GM12878 (cell line): ENCODE measurements at regions not wholly inside any gene's neighbourhood (a gene's known extent, or its start where the extent isn't known, plus 50 kb on each side); places are given as distances from the start of the nearest gene placed in this dataset.

Experiments used
- ATAC-seq: fragments of 200-7000 bp; cut with Tn5 transposase; 3 replicates; pipeline ENCODE4 v1.9.1; 2020; ENCODE audit warnings: mild to moderate bottlenecking, moderate library complexity
- BruUV-seq: library from RNA; stranded (reverse); fragments of 400-500 nt; replicated peaks from 2 replicates; lab custom pipeline; 2021; lab: Mats Ljungman, UMichigan
- CTCF ChIA-PET: fragments of 300-600 bp; sonication (Branson Sonifier 250); formaldehyde crosslinking; extraction: SDS; loops from one replicate; lab custom pipeline; 2021; ENCODE audit warnings: inconsistent platforms; lab: Yijun Ruan, JAX
- POLR2A ChIA-PET: fragments of 350-600 bp; formaldehyde crosslinking; extraction: SDS; loops from one replicate; lab custom pipeline; 2021; ENCODE audit warnings: inconsistent platforms; lab: Charles Lee
- RAD21 ChIA-PET: fragments of 300-600 bp; sonication (Branson Sonifier 250); formaldehyde crosslinking; loops from one replicate; lab custom pipeline; 2023; ENCODE audit warnings: antibody characterized with exemption; ENCODE audit not compliant: unreplicated experiment; lab: Charles Lee
- SMC1A ChIA-PET: fragments of 300-600 bp; sonication (Branson Sonifier 250); formaldehyde crosslinking; loops from one replicate; lab custom pipeline; 2023; ENCODE audit not compliant: unreplicated experiment, uncharacterized antibody; lab: Charles Lee
- DNase-seq: peaks from one replicate; pipeline ENCODE4 v3.0.0-alpha.2; 2011; ENCODE audit warnings: low read depth, low spot score
- FAIRE-seq: peaks from 3 replicates; lab custom pipeline; 2011; peaks lifted over from hg19 to GRCh38; lab: Jason Lieb, UNC
- H2AFZ ChIP-seq: 2 replicates; pipeline ENCODE4 v1.6.0; 2011; ENCODE audit warnings: low read depth, low read length, control low read depth; ENCODE audit not compliant: control insufficient read depth
- H3K27ac ChIP-seq: 2 replicates; pipeline ENCODE4 v1.5.1; 2011; ENCODE audit warnings: control low read depth; ENCODE audit not compliant: control insufficient read depth, insufficient read depth
- H3K27me3 ChIP-seq, 2 experiments: replicated peaks in 1 of 2; 2 replicates each; pipeline versions ENCODE4 v1.6.0 to v1.6.1; 2011; ENCODE audit warnings: low read length in 1 of 2; ENCODE audit not compliant: control insufficient read depth in 2 of 2, insufficient read depth in 2 of 2
- H3K36me3 ChIP-seq, 2 experiments: 2 replicates each; pipeline ENCODE4 v1.5.1; 2011; ENCODE audit warnings: low read length in 1 of 2; ENCODE audit not compliant: control insufficient read depth in 2 of 2, insufficient read depth in 2 of 2
- H3K4me1 ChIP-seq: 2 replicates; pipeline ENCODE4 v1.6.1; 2011; ENCODE audit warnings: mild to moderate bottlenecking, low read length, moderate library complexity, mixed read lengths; ENCODE audit not compliant: control insufficient read depth, insufficient read depth
- H3K4me2 ChIP-seq: 2 replicates; pipeline ENCODE4 v1.6.0; 2011; ENCODE audit warnings: control low read depth; ENCODE audit not compliant: control insufficient read depth, insufficient read depth
- H3K4me3 ChIP-seq: fragments of 200-600 bp; sonication (generic); 2 replicates; pipeline ENCODE4 v1.5.1; 2016
- H3K79me2 ChIP-seq: 2 replicates; pipeline ENCODE4 v1.6.0; 2011; ENCODE audit warnings: low read length; ENCODE audit not compliant: control insufficient read depth, insufficient read depth
- H3K9ac ChIP-seq: 2 replicates; pipeline ENCODE4 v1.8.0; 2011; ENCODE audit warnings: low read length, control low read depth, mixed read lengths; ENCODE audit not compliant: control insufficient read depth, insufficient read depth
- H3K9me3 ChIP-seq: replicated peaks from 3 replicates; pipeline ENCODE4 v1.5.1; 2011; ENCODE audit warnings: mild to moderate bottlenecking, low read length; ENCODE audit not compliant: control insufficient read depth, insufficient read depth
- H4K20me1 ChIP-seq: 2 replicates; pipeline ENCODE4 v1.6.0; 2011; ENCODE audit not compliant: control insufficient read depth, insufficient read depth
- ETV6 ChIP-seq, 2 experiments: fragments of 450-650 bp in 1 of 2; IDR thresholded peaks in 1 of 2; conservative IDR thresholded peaks in 1 of 2; 2 replicates each; pipeline ENCODE4 v1.6.1; 2014; ENCODE audit warnings: antibody characterized with exemption in 1 of 2, borderline replicate concordance in 1 of 2, low read depth in 1 of 2, mild to moderate bottlenecking in 1 of 2, moderate library complexity in 1 of 2
- IKZF1 ChIP-seq: fragments of 450-650 bp; conservative IDR thresholded peaks from 2 replicates; pipeline ENCODE4 v1.6.1; 2017; ENCODE audit warnings: antibody characterized with exemption, mild to moderate bottlenecking
- NR2C2 ChIP-seq: IDR thresholded peaks from 2 replicates; pipeline ENCODE4 v1.6.1; 2011; ENCODE audit warnings: borderline replicate concordance, low read depth; ENCODE audit not compliant: control insufficient read depth, insufficient read length
- NRF1 ChIP-seq: conservative IDR thresholded peaks from 2 replicates; pipeline ENCODE4 v1.6.1; 2011; ENCODE audit warnings: mild to moderate bottlenecking, low read depth, low read length, improper control_type of control experiment
- PML ChIP-seq: IDR thresholded peaks from 2 replicates; pipeline ENCODE4 v1.6.1; 2012; ENCODE audit warnings: low read length, inconsistent platforms
- RAD21 ChIP-seq: IDR thresholded peaks from 2 replicates; pipeline ENCODE4 v1.6.1; 2011; ENCODE audit warnings: mild to moderate bottlenecking, low read depth, low read length, moderate library complexity; ENCODE audit not compliant: insufficient read depth
- RELA ChIP-seq: fragments of 450-650 bp; IDR thresholded peaks from 2 replicates; pipeline ENCODE4 v1.8.0; 2014; ENCODE audit warnings: borderline replicate concordance; ENCODE audit not compliant: partially characterized antibody
- SIX5 ChIP-seq: IDR thresholded peaks from 2 replicates; pipeline ENCODE4 v1.6.1; 2011; ENCODE audit warnings: mild to moderate bottlenecking, low read depth, low read length, moderate library complexity; ENCODE audit not compliant: severe bottlenecking
- SP1 ChIP-seq: IDR thresholded peaks from one replicate; pipeline ENCODE4 v1.6.1; 2011; ENCODE audit warnings: low read depth, low read length
- SPI1 ChIP-seq: IDR thresholded peaks from 2 replicates; pipeline ENCODE4 v1.6.1; 2011; ENCODE audit warnings: low read depth, mild to moderate bottlenecking, low read length, moderate library complexity, borderline replicate concordance; ENCODE audit not compliant: insufficient read depth
- SRF ChIP-seq, 2 experiments: IDR thresholded peaks; 2 replicates each; pipeline ENCODE4 v1.6.1; 2011; ENCODE audit warnings: low read depth in 2 of 2, low read length in 2 of 2, mild to moderate bottlenecking in 1 of 2, moderate library complexity in 1 of 2
- WGBS: methylation state at CpG from one replicate; pipeline ENCODE4 v1.1.6; 2016; ENCODE audit warnings: low lambda C conversion rate; ENCODE audit not compliant: insufficient replicate concordance, insufficient coverage; ENCODE audit errors: missing lambda C conversion rate; 5-methylcytosine and 5-hydroxymethylcytosine counted together
- in situ Hi-C: fragments of 300-500 bp; cut with MboI; formaldehyde crosslinking; loops from 9 replicates; pipeline ENCODE4 v1.14.3; 2018; ENCODE audit warnings: mixed read lengths
- intact Hi-C: fragments of 100-400 bp; cut with micrococcal nuclease; formaldehyde crosslinking; loops from one replicate; pipeline ENCODE4 v1.14.2; 2022; ENCODE audit not compliant: unreplicated experiment
- TF ChIP-seq, protein P1 (sequence below): fragments of 450-650 bp; formaldehyde crosslinking; IDR thresholded peaks from 2 replicates; pipeline ENCODE4 v1.5.0; 2022; ENCODE audit warnings: mild to moderate bottlenecking, missing genetic modification characterization
- TF ChIP-seq, protein P2 (sequence below): fragments of 450-650 bp; IDR thresholded peaks from 2 replicates; pipeline ENCODE4 v1.6.1; 2018; ENCODE audit warnings: mild to moderate bottlenecking, low read depth, moderate library complexity; ENCODE audit not compliant: partially characterized antibody
- TF ChIP-seq, protein P3 (sequence below): IDR thresholded peaks from 2 replicates; pipeline ENCODE4 v1.6.1; 2011; ENCODE audit warnings: low read depth, low read length, improper control_type of control experiment, borderline replicate concordance

DNA sequence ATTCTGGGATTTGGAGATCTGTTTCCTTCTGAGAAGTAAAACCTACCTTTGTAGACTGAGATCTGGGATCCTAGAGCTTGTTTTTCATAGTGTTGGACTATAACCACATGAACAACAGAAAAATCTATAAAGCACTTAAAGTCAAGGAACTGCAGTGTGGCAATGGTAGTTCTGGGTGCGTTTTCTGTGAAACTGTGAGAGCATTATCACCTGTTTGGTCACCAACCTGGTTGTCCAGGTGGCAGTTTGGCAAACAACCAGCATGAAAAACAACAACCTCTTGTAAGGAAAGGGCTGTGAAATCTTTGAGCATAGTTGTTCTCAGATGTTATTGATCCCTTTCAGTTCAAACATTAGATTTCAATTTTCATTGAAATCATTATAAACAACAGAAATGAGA is 215.8 kb upstream of the CITED2 start (continued):
- TF ChIP-seq PML (no peak), SP1 (no peak), SIX5 (no peak), ETV6 (conservative IDR thresholded peaks at IDR 0.05 in 1 of 2, IDR thresholded peaks at IDR 0.05 in 1 of 2; ENCODE audit: borderline replicate concordance in 1 of 2, low read depth in 1 of 2) (no peak)

DNA sequence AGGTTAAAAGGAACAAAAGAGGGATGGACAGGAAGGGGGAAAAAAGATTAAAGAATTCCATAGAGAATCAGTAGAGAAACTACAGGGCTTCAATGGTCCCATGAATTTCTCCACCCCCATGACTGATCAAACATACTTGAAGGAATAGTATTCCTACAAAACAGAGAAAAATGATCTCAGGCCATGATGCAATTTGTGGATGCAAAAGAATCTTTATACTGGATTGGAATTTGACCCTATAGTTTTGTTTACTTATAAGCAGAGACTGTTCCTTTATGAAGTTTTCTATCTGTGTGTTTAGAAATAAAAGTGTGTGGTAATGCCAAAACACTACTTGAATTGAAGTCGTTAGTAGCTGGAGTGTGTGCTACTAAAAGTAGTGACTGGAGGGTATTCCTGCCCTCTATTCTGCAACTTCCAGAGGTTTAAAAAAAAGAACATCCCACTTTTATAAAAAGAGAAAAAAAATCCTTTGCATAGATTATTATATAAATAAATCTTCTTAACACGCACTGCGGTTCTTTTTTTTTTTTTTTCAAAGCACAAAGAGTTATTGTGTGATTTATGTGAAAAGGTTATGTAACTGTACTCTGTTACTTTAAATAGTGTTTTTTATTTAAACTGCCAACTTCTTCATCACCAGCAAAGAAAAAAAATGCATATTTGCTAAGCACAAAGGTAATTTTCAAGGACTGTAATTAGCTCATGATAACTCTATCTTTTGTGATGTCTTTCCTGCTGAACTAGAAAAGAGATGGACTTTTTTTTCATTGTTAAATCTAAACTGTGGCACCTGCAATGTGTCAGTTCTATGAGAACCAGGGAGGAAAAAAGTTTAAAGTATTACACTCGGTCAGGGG is 214.5 kb upstream of the CITED2 start:
- Histone ChIP-seq H3K9me3 (no peaks in the 10 kb centered on the region), H3K4me2 (no peak overlapping the region), H3K27ac (no peak overlapping the region), H3K36me3 (no peaks in the 10 kb centered on the region), H2AFZ (no peak overlapping the region), H3K4me3 (no peak overlapping the region), H3K79me2 (no peaks in the 10 kb centered on the region), H4K20me1 (no peaks in the 10 kb centered on the region), H3K27me3 (no peaks in the 10 kb centered on the region), H3K4me1 (no peaks in the 10 kb centered on the region), H3K9ac (no peak overlapping the region)
- in situ Hi-C loops (no loop called here), intact Hi-C loops (no loop called here)
- no TSS peak for BruUV-seq
- ATAC-seq (no peak), DNase-seq (no peak), FAIRE-seq (no peak)
- ChIA-PET POLR2A (no interaction called here), CTCF (interaction anchor here (1.2 to 1.3 kb wide), 2 partner anchors 11 to 12 kb away, joined by 4 to 5 read pairs; no protein-coding TSS in a partner anchor), RAD21 (no interaction called here), SMC1A (interaction anchor here (0.9 to 1.3 kb wide), 2 partner anchors 9 to 52 kb away, joined by 3 to 4 read pairs; no protein-coding TSS in a partner anchor)
- WGBS = 65% methylated on average over 4 of the region's 4 CpGs
- no peak for TF ChIP-seq NRF1
- no peak for TF ChIP-seq RELA
- no peak for TF ChIP-seq SPI1
- TF ChIP-seq, protein P1, sequence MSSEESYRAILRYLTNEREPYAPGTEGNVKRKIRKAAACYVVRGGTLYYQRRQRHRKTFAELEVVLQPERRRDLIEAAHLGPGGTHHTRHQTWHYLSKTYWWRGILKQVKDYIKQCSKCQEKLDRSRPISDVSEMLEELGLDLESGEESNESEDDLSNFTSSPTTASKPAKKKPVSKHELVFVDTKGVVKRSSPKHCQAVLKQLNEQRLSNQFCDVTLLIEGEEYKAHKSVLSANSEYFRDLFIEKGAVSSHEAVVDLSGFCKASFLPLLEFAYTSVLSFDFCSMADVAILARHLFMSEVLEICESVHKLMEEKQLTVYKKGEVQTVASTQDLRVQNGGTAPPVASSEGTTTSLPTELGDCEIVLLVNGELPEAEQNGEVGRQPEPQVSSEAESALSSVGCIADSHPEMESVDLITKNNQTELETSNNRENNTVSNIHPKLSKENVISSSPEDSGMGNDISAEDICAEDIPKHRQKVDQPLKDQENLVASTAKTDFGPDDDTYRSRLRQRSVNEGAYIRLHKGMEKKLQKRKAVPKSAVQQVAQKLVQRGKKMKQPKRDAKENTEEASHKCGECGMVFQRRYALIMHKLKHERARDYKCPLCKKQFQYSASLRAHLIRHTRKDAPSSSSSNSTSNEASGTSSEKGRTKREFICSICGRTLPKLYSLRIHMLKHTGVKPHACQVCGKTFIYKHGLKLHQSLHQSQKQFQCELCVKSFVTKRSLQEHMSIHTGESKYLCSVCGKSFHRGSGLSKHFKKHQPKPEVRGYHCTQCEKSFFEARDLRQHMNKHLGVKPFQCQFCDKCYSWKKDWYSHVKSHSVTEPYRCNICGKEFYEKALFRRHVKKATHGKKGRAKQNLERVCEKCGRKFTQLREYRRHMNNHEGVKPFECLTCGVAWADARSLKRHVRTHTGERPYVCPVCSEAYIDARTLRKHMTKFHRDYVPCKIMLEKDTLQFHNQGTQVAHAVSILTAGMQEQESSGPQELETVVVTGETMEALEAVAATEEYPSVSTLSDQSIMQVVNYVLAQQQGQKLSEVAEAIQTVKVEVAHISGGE (CRISPR knock-in tag) = no peak
- no peak for TF ChIP-seq RAD21
- no peak for TF ChIP-seq IKZF1
- no peak for TF ChIP-seq SRF (IDR thresholded peaks at IDR 0.05; ENCODE audit: low read depth in 2 of 2, low read length in 2 of 2)
- TF ChIP-seq, protein P2, sequence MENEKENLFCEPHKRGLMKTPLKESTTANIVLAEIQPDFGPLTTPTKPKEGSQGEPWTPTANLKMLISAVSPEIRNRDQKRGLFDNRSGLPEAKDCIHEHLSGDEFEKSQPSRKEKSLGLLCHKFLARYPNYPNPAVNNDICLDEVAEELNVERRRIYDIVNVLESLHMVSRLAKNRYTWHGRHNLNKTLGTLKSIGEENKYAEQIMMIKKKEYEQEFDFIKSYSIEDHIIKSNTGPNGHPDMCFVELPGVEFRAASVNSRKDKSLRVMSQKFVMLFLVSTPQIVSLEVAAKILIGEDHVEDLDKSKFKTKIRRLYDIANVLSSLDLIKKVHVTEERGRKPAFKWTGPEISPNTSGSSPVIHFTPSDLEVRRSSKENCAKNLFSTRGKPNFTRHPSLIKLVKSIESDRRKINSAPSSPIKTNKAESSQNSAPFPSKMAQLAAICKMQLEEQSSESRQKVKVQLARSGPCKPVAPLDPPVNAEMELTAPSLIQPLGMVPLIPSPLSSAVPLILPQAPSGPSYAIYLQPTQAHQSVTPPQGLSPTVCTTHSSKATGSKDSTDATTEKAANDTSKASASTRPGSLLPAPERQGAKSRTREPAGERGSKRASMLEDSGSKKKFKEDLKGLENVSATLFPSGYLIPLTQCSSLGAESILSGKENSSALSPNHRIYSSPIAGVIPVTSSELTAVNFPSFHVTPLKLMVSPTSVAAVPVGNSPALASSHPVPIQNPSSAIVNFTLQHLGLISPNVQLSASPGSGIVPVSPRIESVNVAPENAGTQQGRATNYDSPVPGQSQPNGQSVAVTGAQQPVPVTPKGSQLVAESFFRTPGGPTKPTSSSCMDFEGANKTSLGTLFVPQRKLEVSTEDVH = no peak
- TF ChIP-seq NR2C2 = no peak
- TF ChIP-seq, protein P3, sequence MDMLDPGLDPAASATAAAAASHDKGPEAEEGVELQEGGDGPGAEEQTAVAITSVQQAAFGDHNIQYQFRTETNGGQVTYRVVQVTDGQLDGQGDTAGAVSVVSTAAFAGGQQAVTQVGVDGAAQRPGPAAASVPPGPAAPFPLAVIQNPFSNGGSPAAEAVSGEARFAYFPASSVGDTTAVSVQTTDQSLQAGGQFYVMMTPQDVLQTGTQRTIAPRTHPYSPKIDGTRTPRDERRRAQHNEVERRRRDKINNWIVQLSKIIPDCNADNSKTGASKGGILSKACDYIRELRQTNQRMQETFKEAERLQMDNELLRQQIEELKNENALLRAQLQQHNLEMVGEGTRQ = no peak
